ENCODE measurements at regions not wholly inside any gene's neighbourhood (a gene's known extent, or its start where the extent isn't known, plus 50 kb on each side); places are given as distances from the start of the nearest gene placed in this dataset.

GRCh38 chr17:77857613-77858012 lies 100.9 kb upstream of the TNRC6C start:
- TF ChIP-seq, protein P1, sequence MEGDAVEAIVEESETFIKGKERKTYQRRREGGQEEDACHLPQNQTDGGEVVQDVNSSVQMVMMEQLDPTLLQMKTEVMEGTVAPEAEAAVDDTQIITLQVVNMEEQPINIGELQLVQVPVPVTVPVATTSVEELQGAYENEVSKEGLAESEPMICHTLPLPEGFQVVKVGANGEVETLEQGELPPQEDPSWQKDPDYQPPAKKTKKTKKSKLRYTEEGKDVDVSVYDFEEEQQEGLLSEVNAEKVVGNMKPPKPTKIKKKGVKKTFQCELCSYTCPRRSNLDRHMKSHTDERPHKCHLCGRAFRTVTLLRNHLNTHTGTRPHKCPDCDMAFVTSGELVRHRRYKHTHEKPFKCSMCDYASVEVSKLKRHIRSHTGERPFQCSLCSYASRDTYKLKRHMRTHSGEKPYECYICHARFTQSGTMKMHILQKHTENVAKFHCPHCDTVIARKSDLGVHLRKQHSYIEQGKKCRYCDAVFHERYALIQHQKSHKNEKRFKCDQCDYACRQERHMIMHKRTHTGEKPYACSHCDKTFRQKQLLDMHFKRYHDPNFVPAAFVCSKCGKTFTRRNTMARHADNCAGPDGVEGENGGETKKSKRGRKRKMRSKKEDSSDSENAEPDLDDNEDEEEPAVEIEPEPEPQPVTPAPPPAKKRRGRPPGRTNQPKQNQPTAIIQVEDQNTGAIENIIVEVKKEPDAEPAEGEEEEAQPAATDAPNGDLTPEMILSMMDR (conservative IDR thresholded peaks at IDR 0.05) = no peak
- Mint-ChIP-seq H3K27me3 (peaks cover 13% of the 10 kb centered on the region), H3K9me3 (no peaks in the 10 kb centered on the region), H3K4me3 (no peak overlapping the region), H3K27ac (no peak overlapping the region), H3K36me3 (no peaks in the 10 kb centered on the region), H3K4me1 (ENCODE audit: unreplicated experiment) (no peaks in the 10 kb centered on the region)
- DNase-seq (ENCODE audit: extremely low spot score, unreplicated experiment) = no peak

DNA sequence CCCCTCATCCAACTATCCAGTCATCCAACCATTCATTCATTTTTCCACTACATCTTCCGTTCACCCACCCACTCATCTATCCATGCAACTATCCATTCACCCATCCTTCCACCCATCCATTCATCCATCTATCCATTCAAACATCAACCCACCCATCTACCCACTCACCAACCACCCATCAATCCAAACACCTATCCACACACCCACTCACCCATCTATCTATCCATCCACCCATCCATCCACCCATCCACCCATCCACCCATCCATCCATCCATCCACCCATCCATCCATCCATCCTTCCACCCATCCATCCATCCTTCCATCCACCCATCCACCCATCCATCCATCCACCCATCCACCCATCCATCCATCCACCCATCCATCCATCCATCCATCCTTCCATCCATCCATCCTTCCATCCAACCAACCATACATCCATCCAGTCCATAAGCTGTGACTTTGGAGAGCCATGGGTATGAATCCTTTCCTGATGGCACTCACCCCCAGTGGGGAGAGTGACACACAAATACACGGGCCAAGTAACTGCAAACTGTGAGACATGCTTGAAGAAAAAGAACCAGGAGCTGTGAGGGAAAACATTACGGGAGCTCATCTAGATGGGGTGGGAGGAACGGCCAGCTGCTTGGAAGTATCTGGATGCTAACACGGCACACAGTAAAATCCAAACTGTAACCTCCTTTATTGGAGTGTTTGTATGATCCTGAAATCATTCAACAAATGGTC lies 100.0 kb upstream of the TNRC6C start:
- H3K9me3 Mint-ChIP-seq = no peaks in the 10 kb centered on the region
- peaks cover 2% of the 10 kb centered on the region for H3K4me1 Mint-ChIP-seq (ENCODE audit: unreplicated experiment)
- no peaks in the 10 kb centered on the region for H3K36me3 Mint-ChIP-seq
- H3K27ac Mint-ChIP-seq = no peak overlapping the region
- TF ChIP-seq, protein P1 (conservative IDR thresholded peaks at IDR 0.05) = no peak
- no peak for DNase-seq (ENCODE audit: extremely low spot score, unreplicated experiment)
- no peak overlapping the region for H3K4me3 Mint-ChIP-seq
- H3K27me3 Mint-ChIP-seq = peaks cover 14% of the 10 kb centered on the region

DNA sequence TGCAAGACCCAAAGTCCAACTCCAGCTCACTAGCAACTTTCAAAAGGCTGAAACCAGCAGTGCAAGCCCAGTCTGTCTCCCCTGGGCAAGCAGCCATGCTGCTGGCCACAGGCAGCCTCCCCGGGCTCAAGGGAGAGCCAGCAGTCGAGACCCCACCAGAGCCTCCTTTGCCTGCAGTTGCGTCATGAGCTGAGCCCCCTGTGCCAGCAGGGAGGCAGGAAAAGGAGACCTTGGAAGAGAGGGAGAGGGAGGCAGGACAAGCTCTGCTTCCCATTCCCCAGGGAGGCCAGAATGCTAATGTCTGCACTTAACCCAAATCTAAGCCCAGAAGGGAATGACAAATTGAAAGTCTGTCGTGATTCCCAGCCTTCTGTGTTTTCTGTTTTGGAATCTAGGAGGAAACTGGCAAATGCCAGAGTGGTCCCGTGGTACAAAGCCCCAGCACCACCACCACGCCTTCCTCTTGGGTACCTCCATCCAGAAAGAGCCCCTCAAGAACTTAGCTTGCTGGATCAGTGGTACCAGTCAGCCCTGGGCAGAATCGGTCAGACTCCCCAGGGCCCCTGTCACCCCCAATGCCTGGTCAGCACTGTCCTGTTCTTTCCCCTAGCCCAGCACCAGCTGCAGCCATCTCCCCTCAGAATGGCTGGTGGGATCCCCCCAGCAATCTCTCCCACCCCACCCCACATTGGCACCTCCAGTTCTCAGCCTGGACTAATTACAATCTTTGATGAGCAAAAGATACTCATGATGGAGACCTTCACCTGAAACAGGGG lies 99.3 kb upstream of the TNRC6C start:
- no peaks in the 10 kb centered on the region for H3K36me3 Mint-ChIP-seq
- peaks cover 17% of the 10 kb centered on the region for H3K27me3 Mint-ChIP-seq

GRCh38 chr17:77861133-77861695 lies 97.3 kb upstream of the TNRC6C start:
- peaks cover 17% of the 10 kb centered on the region for H3K27me3 Mint-ChIP-seq
- H3K36me3 Mint-ChIP-seq = no peaks in the 10 kb centered on the region
- no peak overlapping the region for H3K27ac Mint-ChIP-seq
- H3K4me3 Mint-ChIP-seq = no peak overlapping the region
- TF ChIP-seq, protein P1 (conservative IDR thresholded peaks at IDR 0.05) = no peak
- no peak for DNase-seq (ENCODE audit: extremely low spot score, unreplicated experiment)
- H3K4me1 Mint-ChIP-seq (ENCODE audit: unreplicated experiment) = peaks cover 12% of the 10 kb centered on the region
- H3K9me3 Mint-ChIP-seq = no peaks in the 10 kb centered on the region

More for the DNA sequence above, 99.3 kb upstream of the TNRC6C start:
- peaks cover 5% of the 10 kb centered on the region for H3K4me1 Mint-ChIP-seq (ENCODE audit: unreplicated experiment)
- no peaks in the 10 kb centered on the region for H3K9me3 Mint-ChIP-seq
- H3K27ac Mint-ChIP-seq = no peak overlapping the region
- TF ChIP-seq, protein P1 (conservative IDR thresholded peaks at IDR 0.05) = no peak
- no peak overlapping the region for H3K4me3 Mint-ChIP-seq
- DNase-seq (ENCODE audit: extremely low spot score, unreplicated experiment) = no peak

DNA sequence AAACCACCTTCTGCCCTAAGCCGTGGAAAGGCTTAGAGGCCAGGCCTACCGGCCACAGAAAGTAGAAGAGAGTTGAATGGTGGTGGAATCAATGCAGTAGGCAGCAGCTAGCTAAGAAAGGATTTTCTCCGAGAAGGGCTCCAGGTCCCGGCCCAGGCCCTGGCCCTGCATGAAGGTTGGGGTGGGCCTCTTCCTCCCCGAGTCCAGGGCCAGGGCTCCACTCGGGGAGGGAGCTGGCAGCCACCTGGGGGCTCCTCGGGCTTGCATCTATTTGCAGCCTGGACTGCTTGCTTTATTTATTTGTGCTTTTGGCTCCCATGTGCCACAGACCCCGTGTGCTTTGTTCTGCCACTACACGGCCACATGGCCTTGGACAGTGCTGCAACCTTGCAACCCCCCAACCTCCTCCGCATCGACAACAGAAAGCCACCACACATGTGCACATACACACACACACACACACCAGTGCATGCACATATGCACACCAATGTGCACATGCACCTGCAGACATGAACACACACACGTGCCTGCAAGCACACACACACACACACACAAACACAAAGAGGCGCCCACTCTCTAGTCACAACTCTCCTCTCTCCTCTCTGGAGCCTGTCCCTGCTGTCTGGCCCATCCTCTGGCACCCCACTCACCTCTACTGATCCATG lies 96.4 kb upstream of the TNRC6C start:
- DNase-seq (ENCODE audit: extremely low spot score, unreplicated experiment) = no peak
- H3K36me3 Mint-ChIP-seq = no peaks in the 10 kb centered on the region
- H3K9me3 Mint-ChIP-seq = no peaks in the 10 kb centered on the region
- peaks cover 17% of the 10 kb centered on the region for H3K27me3 Mint-ChIP-seq
- no peak overlapping the region for H3K27ac Mint-ChIP-seq
- no peak overlapping the region for H3K4me3 Mint-ChIP-seq
- peaks cover 12% of the 10 kb centered on the region for H3K4me1 Mint-ChIP-seq (ENCODE audit: unreplicated experiment)
- TF ChIP-seq, protein P1 (conservative IDR thresholded peaks at IDR 0.05) = no peak
